OCI-LY7 (cell line): ENCODE measurements at regions not wholly inside any gene's neighbourhood (a gene's known extent, or its start where the extent isn't known, plus 50 kb on each side); places are given as distances from the start of the nearest gene placed in this dataset.

ENCODE experiments used
- CTCF ChIP-seq: fragments of 200-600 bp; sonication (generic); conservative IDR thresholded peaks from 2 replicates; pipeline ENCODE4 v1.5.1; 2014; ENCODE audit warnings: mild to moderate bottlenecking, antibody characterized with exemption, low read length, moderate library complexity, mixed read lengths
- EZH2phosphoT487 ChIP-seq: fragments of 200-600 bp; sonication (generic); IDR thresholded peaks from 2 replicates; pipeline ENCODE4 v1.6.1; 2018; ENCODE audit warnings: low read depth, borderline replicate concordance, mild to moderate bottlenecking, mixed run types, antibody characterized with exemption, low read length, moderate library complexity, mixed read lengths

GRCh38 chr17:79362772-79363305 is 248.0 kb downstream of the RBFOX3 start:
- TF ChIP-seq CTCF (no peak), EZH2phosphoT487 (no peak)
